GM23338 (cell line): ENCODE measurements at regions not wholly inside any gene's neighbourhood (a gene's known extent, or its start where the extent isn't known, plus 50 kb on each side); places are given as distances from the start of the nearest gene placed in this dataset.
A peak's percentile ranks its signal among the peaks of the same experiment; 100 is the strongest.

Experiments
- ATAC-seq: fragments of 200-7000 bp; cut with Tn5 transposase; 3 replicates; pipeline ENCODE4 v1.9.1; 2020
- DNase-seq: peaks from one replicate; pipeline ENCODE4 v3.0.0-alpha.2; 2015; ENCODE audit warnings: low spot score
- H2AFZ ChIP-seq: fragments of 200-600 bp; sonication (generic); 2 replicates; pipeline ENCODE4 v1.8.0; 2016; ENCODE audit warnings: antibody characterized with exemption, mild to moderate bottlenecking, moderate library complexity
- H3F3A ChIP-seq: fragments of 200-600 bp; sonication (generic); replicated peaks from 2 replicates; pipeline ENCODE4 v1.8.0; 2017; ENCODE audit warnings: antibody characterized with exemption, mixed run types, low read depth
- H3K27ac ChIP-seq: fragments of 200-600 bp; sonication (generic); 2 replicates; pipeline ENCODE4 v1.6.1; 2016; ENCODE audit warnings: low read depth
- H3K27me3 ChIP-seq: fragments of 200-600 bp; sonication (generic); 2 replicates; pipeline ENCODE4 v1.8.0; 2016; ENCODE audit warnings: mild to moderate bottlenecking, mixed run types, moderate library complexity; ENCODE audit not compliant: insufficient read depth
- H3K36me3 ChIP-seq: fragments of 200-600 bp; sonication (generic); 2 replicates; pipeline ENCODE4 v1.8.0; 2016; ENCODE audit warnings: mild to moderate bottlenecking; ENCODE audit not compliant: insufficient read depth
- H3K4me1 ChIP-seq: fragments of 200-600 bp; sonication (generic); 2 replicates; pipeline ENCODE4 v1.8.0; 2016; ENCODE audit warnings: mild to moderate bottlenecking, moderate library complexity; ENCODE audit not compliant: insufficient read depth
- H3K4me2 ChIP-seq: fragments of 200-600 bp; sonication (generic); 2 replicates; pipeline ENCODE4 v1.7.1; 2017; ENCODE audit warnings: mixed run types
- H3K4me3 ChIP-seq: fragments of 200-600 bp; sonication (generic); 2 replicates; pipeline ENCODE4 v1.6.1; 2016; ENCODE audit warnings: mixed run types
- H3K79me2 ChIP-seq: fragments of 200-600 bp; sonication (generic); replicated peaks from 2 replicates; pipeline ENCODE4 v1.8.0; 2017; ENCODE audit warnings: mild to moderate bottlenecking; ENCODE audit not compliant: insufficient read depth
- H3K9me2 ChIP-seq: fragments of 200-600 bp; sonication (generic); 2 replicates; pipeline ENCODE4 v1.8.0; 2017; ENCODE audit not compliant: insufficient read depth
- H4K20me1 ChIP-seq: fragments of 200-600 bp; sonication (generic); replicated peaks from 2 replicates; pipeline ENCODE4 v1.8.0; 2017; ENCODE audit warnings: mild to moderate bottlenecking; ENCODE audit not compliant: insufficient read depth
- H3K27ac Mint-ChIP-seq: 2 replicates; pipeline ENCODE4 v1.8.0; 2020; ENCODE audit warnings: inconsistent platforms, mild to moderate bottlenecking, moderate library complexity, mixed read lengths
- H3K27me3 Mint-ChIP-seq: 3 replicates; pipeline ENCODE4 v1.8.0; 2022; ENCODE audit warnings: low read depth, mild to moderate bottlenecking, moderate library complexity, mixed read lengths, inconsistent platforms; ENCODE audit not compliant: insufficient read depth, poor library complexity
- H3K36me3 Mint-ChIP-seq: 3 replicates; pipeline ENCODE4 v1.8.0; 2021; ENCODE audit warnings: low read depth, mild to moderate bottlenecking, inconsistent platforms, moderate library complexity, mixed read lengths
- H3K4me1 Mint-ChIP-seq: 3 replicates; pipeline ENCODE4 v1.8.0; 2020; ENCODE audit warnings: mild to moderate bottlenecking, inconsistent platforms, mixed read lengths
- H3K4me3 Mint-ChIP-seq: 3 replicates; pipeline ENCODE4 v1.8.0; 2021; ENCODE audit warnings: moderate library complexity, mild to moderate bottlenecking, inconsistent platforms, mixed read lengths
- H3K9me3 Mint-ChIP-seq: 3 replicates; pipeline ENCODE4 v1.8.0; 2020; ENCODE audit warnings: moderate library complexity, mild to moderate bottlenecking, inconsistent platforms, mixed read lengths
- EZH2phosphoT487 ChIP-seq: fragments of 200-600 bp; sonication (generic); IDR thresholded peaks from one replicate; pipeline ENCODE4 v1.8.1; 2018; ENCODE audit warnings: antibody characterized with exemption; ENCODE audit not compliant: unreplicated experiment
- NANOG ChIP-seq: IDR thresholded peaks from 2 replicates; pipeline ENCODE4 v1.6.1; 2016; ENCODE audit warnings: antibody characterized with exemption, borderline replicate concordance
- POLR2AphosphoS5 ChIP-seq: IDR thresholded peaks from 2 replicates; pipeline ENCODE4 v1.6.1; 2016; ENCODE audit warnings: antibody characterized with exemption, low read depth
- STAT1 ChIP-seq: IDR thresholded peaks from one replicate; pipeline ENCODE4 v1.6.1; 2016; ENCODE audit warnings: antibody characterized with exemption; ENCODE audit not compliant: unreplicated experiment
- ZNF331 ChIP-seq: fragments of 250-450 bp; sonication (Bioruptor Pico); IDR thresholded peaks from 2 replicates; pipeline ENCODE4 v1.5.0; 2020; ENCODE audit warnings: low read depth, mild to moderate bottlenecking, moderate library complexity
- TF ChIP-seq, protein P1 (sequence below), 2 experiments: fragments of 200-600 bp in 1 of 2; sonication (generic) in 1 of 2; conservative IDR thresholded peaks; 2 replicates each; pipeline versions ENCODE4 v1.5.1 to v1.6.1; 2016 to 2017; ENCODE audit warnings: antibody characterized with exemption in 2 of 2, low read depth in 2 of 2, mild to moderate bottlenecking in 2 of 2, moderate library complexity in 1 of 2
- TF ChIP-seq, protein P2 (sequence below): fragments of 250-450 bp; sonication (Bioruptor Pico); IDR thresholded peaks from 2 replicates; pipeline ENCODE4 v1.5.0; 2020; ENCODE audit warnings: mild to moderate bottlenecking, moderate library complexity

DNA sequence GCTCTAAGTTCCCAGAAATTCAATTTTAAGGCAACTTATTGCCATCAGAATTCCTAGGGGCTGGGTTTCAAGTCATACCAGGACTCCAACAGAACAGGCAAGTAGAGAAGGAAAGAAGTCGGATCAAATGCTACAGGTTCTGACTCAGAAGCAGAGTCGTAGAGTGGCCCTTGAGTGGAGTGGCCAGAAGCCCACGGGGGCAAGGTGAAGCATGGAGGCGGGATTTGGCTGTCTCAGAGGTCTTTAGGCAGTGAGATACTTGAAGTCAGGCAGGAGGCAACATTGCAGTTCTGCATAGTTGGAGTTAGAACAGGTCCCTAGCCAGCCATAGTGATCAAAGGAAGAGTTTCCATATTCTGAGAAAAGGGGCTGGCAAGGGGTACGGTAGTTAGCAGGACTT is 111.6 kb downstream of the NHLRC3 start:
- Mint-ChIP-seq H3K36me3 (no peaks in the 10 kb centered on the region), H3K9me3 (no peaks in the 10 kb centered on the region), H3K4me1 (no peaks in the 10 kb centered on the region; the same call in 2 of the 3 replicates), H3K4me3 (no peak overlapping the region), H3K27ac (no peak overlapping the region), H3K27me3 (no peaks in the 10 kb centered on the region)
- Histone ChIP-seq H3K79me2 (no peaks in the 10 kb centered on the region), H3K36me3 (no peaks in the 10 kb centered on the region), H4K20me1 (no peaks in the 10 kb centered on the region), H3K4me1 (no peaks in the 10 kb centered on the region), H3K27me3 (no peaks in the 10 kb centered on the region; the same call in 1 of the 2 replicates), H2AFZ (no peak overlapping the region), H3K27ac (no peak overlapping the region), H3K4me2 (no peak overlapping the region), H3F3A (no peaks in the 10 kb centered on the region), H3K9me2 (no peaks in the 10 kb centered on the region; the same call in 1 of the 2 replicates), H3K4me3 (no peak overlapping the region)
- DNase-seq (no peak), ATAC-seq (no peak)
- TF ChIP-seq POLR2AphosphoS5 (no peak), NANOG (no peak)

DNA sequence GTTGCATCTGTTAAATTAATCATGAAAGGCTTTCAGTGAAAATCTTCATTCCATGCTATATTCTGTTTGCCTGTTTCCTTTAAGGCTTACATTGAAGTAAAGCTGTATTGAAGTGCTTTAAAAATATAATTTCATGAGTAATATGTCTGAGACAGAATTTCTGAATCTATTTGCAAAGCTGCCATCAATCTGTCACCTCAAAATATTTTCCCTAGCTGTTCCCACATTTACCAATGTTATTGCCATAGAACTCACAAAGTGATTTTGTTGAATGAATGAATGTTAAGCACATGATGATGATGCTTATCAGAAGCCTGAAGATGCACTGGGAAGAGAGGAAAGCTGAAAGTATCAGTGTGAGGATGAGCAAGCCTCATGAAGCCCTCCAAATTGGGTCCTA is 115.8 kb downstream of the NHLRC3 start:
- Histone ChIP-seq H2AFZ (no peak overlapping the region), H3K27ac (no peak overlapping the region), H3K4me2 (no peak overlapping the region), H3K27me3 (no peaks in the 10 kb centered on the region), H3K4me3 (no peak overlapping the region), H3K9me2 (no peaks in the 10 kb centered on the region), H3K36me3 (no peaks in the 10 kb centered on the region), H3K79me2 (no peaks in the 10 kb centered on the region), H4K20me1 (no peaks in the 10 kb centered on the region), H3K4me1 (no peaks in the 10 kb centered on the region), H3F3A (no peaks in the 10 kb centered on the region)
- DNase-seq (no peak), ATAC-seq (no peak)
- no peak for TF ChIP-seq STAT1
- no peak for TF ChIP-seq NANOG
- TF ChIP-seq, protein P1, sequence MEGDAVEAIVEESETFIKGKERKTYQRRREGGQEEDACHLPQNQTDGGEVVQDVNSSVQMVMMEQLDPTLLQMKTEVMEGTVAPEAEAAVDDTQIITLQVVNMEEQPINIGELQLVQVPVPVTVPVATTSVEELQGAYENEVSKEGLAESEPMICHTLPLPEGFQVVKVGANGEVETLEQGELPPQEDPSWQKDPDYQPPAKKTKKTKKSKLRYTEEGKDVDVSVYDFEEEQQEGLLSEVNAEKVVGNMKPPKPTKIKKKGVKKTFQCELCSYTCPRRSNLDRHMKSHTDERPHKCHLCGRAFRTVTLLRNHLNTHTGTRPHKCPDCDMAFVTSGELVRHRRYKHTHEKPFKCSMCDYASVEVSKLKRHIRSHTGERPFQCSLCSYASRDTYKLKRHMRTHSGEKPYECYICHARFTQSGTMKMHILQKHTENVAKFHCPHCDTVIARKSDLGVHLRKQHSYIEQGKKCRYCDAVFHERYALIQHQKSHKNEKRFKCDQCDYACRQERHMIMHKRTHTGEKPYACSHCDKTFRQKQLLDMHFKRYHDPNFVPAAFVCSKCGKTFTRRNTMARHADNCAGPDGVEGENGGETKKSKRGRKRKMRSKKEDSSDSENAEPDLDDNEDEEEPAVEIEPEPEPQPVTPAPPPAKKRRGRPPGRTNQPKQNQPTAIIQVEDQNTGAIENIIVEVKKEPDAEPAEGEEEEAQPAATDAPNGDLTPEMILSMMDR (conservative IDR thresholded peaks at IDR 0.05; ENCODE audit: low read depth in 2 of 2), result no peak
- TF ChIP-seq EZH2phosphoT487, result no peak
- Mint-ChIP-seq H3K4me1 (no peaks in the 10 kb centered on the region), H3K36me3 (no peaks in the 10 kb centered on the region), H3K9me3 (no peaks in the 10 kb centered on the region), H3K4me3 (no peak overlapping the region), H3K27ac (no peak overlapping the region), H3K27me3 (no peaks in the 10 kb centered on the region)

DNA sequence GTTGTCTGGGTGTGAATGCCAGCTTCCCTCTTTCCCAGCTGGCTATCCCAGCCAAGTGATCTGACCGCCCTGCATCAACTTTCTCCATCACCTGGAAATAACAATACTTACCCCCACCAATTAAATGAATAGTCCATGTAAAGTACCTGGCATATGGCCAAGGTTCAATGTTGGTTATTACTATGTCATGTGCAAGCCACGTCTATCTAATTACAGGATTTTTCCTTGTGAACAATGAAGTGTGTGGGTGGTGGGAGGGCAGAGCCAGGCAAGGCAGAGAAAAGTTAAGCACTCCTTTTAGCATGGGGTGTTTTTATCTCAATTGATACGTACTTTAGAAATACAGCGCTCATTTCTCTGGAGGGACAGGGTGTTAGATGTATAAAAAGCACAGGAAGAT is 121.1 kb downstream of the NHLRC3 start:
- Mint-ChIP-seq H3K9me3 (no peaks in the 10 kb centered on the region), H3K27ac (no peak overlapping the region), H3K27me3 (no peaks in the 10 kb centered on the region), H3K36me3 (no peaks in the 10 kb centered on the region), H3K4me1 (no peaks in the 10 kb centered on the region), H3K4me3 (no peak overlapping the region)
- Histone ChIP-seq H4K20me1 (no peaks in the 10 kb centered on the region), H3K9me2 (no peaks in the 10 kb centered on the region), H3K27me3 (no peaks in the 10 kb centered on the region), H3K79me2 (no peaks in the 10 kb centered on the region), H3F3A (no peaks in the 10 kb centered on the region), H3K36me3 (no peaks in the 10 kb centered on the region), H2AFZ (0 out of 2 replicates have a peak overlapping the region, but pooled peaks have one; percentile 12), H3K4me2 (no peak overlapping the region), H3K27ac (no peak overlapping the region), H3K4me3 (no peak overlapping the region), H3K4me1 (no peaks in the 10 kb centered on the region)
- DNase-seq (no peak), ATAC-seq (no peak)
- TF ChIP-seq, protein P2, sequence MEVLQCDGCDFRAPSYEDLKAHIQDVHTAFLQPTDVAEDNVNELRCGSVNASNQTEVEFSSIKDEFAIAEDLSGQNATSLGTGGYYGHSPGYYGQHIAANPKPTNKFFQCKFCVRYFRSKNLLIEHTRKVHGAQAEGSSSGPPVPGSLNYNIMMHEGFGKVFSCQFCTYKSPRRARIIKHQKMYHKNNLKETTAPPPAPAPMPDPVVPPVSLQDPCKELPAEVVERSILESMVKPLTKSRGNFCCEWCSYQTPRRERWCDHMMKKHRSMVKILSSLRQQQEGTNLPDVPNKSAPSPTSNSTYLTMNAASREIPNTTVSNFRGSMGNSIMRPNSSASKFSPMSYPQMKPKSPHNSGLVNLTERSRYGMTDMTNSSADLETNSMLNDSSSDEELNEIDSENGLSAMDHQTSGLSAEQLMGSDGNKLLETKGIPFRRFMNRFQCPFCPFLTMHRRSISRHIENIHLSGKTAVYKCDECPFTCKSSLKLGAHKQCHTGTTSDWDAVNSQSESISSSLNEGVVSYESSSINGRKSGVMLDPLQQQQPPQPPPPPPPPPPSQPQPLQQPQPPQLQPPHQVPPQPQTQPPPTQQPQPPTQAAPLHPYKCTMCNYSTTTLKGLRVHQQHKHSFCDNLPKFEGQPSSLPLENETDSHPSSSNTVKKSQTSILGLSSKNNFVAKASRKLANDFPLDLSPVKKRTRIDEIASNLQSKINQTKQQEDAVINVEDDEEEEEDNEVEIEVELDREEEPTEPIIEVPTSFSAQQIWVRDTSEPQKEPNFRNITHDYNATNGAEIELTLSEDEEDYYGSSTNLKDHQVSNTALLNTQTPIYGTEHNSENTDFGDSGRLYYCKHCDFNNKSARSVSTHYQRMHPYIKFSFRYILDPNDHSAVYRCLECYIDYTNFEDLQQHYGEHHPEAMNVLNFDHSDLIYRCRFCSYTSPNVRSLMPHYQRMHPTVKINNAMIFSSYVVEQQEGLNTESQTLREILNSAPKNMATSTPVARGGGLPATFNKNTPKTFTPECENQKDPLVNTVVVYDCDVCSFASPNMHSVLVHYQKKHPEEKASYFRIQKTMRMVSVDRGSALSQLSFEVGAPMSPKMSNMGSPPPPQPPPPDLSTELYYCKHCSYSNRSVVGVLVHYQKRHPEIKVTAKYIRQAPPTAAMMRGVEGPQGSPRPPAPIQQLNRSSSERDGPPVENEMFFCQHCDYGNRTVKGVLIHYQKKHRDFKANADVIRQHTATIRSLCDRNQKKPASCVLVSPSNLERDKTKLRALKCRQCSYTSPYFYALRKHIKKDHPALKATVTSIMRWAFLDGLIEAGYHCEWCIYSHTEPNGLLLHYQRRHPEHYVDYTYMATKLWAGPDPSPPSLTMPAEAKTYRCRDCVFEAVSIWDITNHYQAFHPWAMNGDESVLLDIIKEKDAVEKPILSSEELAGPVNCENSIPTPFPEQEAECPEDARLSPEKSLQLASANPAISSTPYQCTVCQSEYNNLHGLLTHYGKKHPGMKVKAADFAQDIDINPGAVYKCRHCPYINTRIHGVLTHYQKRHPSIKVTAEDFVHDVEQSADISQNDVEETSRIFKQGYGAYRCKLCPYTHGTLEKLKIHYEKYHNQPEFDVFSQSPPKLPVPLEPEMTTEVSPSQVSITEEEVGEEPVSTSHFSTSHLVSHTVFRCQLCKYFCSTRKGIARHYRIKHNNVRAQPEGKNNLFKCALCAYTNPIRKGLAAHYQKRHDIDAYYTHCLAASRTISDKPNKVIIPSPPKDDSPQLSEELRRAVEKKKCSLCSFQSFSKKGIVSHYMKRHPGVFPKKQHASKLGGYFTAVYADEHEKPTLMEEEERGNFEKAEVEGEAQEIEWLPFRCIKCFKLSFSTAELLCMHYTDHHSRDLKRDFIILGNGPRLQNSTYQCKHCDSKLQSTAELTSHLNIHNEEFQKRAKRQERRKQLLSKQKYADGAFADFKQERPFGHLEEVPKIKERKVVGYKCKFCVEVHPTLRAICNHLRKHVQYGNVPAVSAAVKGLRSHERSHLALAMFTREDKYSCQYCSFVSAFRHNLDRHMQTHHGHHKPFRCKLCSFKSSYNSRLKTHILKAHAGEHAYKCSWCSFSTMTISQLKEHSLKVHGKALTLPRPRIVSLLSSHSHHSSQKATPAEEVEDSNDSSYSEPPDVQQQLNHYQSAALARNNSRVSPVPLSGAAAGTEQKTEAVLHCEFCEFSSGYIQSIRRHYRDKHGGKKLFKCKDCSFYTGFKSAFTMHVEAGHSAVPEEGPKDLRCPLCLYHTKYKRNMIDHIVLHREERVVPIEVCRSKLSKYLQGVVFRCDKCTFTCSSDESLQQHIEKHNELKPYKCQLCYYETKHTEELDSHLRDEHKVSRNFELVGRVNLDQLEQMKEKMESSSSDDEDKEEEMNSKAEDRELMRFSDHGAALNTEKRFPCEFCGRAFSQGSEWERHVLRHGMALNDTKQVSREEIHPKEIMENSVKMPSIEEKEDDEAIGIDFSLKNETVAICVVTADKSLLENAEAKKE (CRISPR knock-in tag), result no peak
- no peak for TF ChIP-seq ZNF331 (CRISPR knock-in tag)
